IMR-90 (cell line): ENCODE measurements at regions not wholly inside any gene's neighbourhood (a gene's known extent, or its start where the extent isn't known, plus 50 kb on each side); places are given as distances from the start of the nearest gene placed in this dataset.
A peak's percentile ranks its signal among the peaks of the same experiment; 100 is the strongest.

Source experiments
- ATAC-seq: fragments of 200-7000 bp; cut with Tn5 transposase; 2 replicates; pipeline ENCODE4 v1.9.1; 2020; ENCODE audit warnings: low read depth, mild to moderate bottlenecking, moderate library complexity
- BruUV-seq: library from RNA; stranded (reverse); fragments of 400-500 nt; replicated peaks from 2 replicates; lab custom pipeline; 2021; lab: Mats Ljungman, UMichigan
- CTCF ChIA-PET: fragments of 300-600 bp; formaldehyde crosslinking; extraction: SDS; loops from one replicate; lab custom pipeline; 2021; ENCODE audit warnings: antibody characterized with exemption; lab: Yijun Ruan, JAX
- POLR2A ChIA-PET: fragments of 300-600 bp; sonication (Branson Sonifier 250); formaldehyde crosslinking; loops from one replicate; lab custom pipeline; 2022; ENCODE audit warnings: antibody characterized with exemption; ENCODE audit not compliant: unreplicated experiment; lab: Charles Lee
- DNase-seq: peaks from one replicate; pipeline ENCODE4 v3.0.0; 2013
- H2AFZ ChIP-seq: replicated peaks from 2 replicates; pipeline ENCODE3; 2013; ENCODE audit warnings: low read length, mild to moderate bottlenecking; ENCODE audit not compliant: poor library complexity
- H2AK5ac ChIP-seq: 2 replicates; pipeline ENCODE4 v1.6.1; 2013; ENCODE audit warnings: low read depth, low read length, inconsistent platforms
- H2AK9ac ChIP-seq: replicated peaks from 2 replicates; pipeline ENCODE3; 2013; ENCODE audit warnings: mild to moderate bottlenecking, low read depth, low read length, moderate library complexity; ENCODE audit not compliant: poor library complexity
- H2BK120ac ChIP-seq: 2 replicates; pipeline ENCODE4 v1.6.1; 2013; ENCODE audit warnings: low read depth, low read length, inconsistent platforms
- H2BK15ac ChIP-seq: 3 replicates; pipeline ENCODE4 v1.6.1; 2013; ENCODE audit warnings: low read depth, low read length, inconsistent platforms
- H2BK20ac ChIP-seq: 2 replicates; pipeline ENCODE4 v1.6.1; 2013; ENCODE audit warnings: low read depth, mild to moderate bottlenecking, inconsistent platforms, low read length, moderate library complexity
- H2BK5ac ChIP-seq: 2 replicates; pipeline ENCODE4 v1.6.1; 2013; ENCODE audit warnings: mild to moderate bottlenecking, low read depth, low read length, inconsistent platforms; ENCODE audit not compliant: poor library complexity, severe bottlenecking
- H3K14ac ChIP-seq: replicated peaks from 2 replicates; pipeline ENCODE4 v1.6.1; 2013; ENCODE audit warnings: low read depth, low read length, inconsistent platforms
- H3K18ac ChIP-seq: 2 replicates; pipeline ENCODE4 v1.6.1; 2013; ENCODE audit warnings: low read depth, low read length, control low read depth
- H3K23ac ChIP-seq: 2 replicates; pipeline ENCODE4 v1.6.1; 2013; ENCODE audit warnings: low read depth, low read length, inconsistent platforms
- H3K27ac ChIP-seq: 2 replicates; pipeline ENCODE4 v1.5.1; 2013; ENCODE audit warnings: mild to moderate bottlenecking, control low read depth, low read length; ENCODE audit not compliant: insufficient read depth
- H3K27me3 ChIP-seq: 2 replicates; pipeline ENCODE4 v1.6.1; 2013; ENCODE audit warnings: low read length; ENCODE audit not compliant: control insufficient read depth, insufficient read depth
- H3K36me3 ChIP-seq: 2 replicates; pipeline ENCODE4 v1.6.1; 2013; ENCODE audit warnings: low read length, mixed read lengths; ENCODE audit not compliant: control insufficient read depth, insufficient read depth
- H3K4ac ChIP-seq: 2 replicates; pipeline ENCODE4 v1.6.1; 2013; ENCODE audit warnings: low read depth, low read length, inconsistent platforms
- H3K4me1 ChIP-seq: 2 replicates; pipeline ENCODE4 v1.6.1; 2013; ENCODE audit warnings: low read length, mixed read lengths; ENCODE audit not compliant: control insufficient read depth, insufficient read depth
- H3K4me2 ChIP-seq: 2 replicates; pipeline ENCODE4 v1.6.1; 2013; ENCODE audit warnings: low read depth, mild to moderate bottlenecking, control low read depth, low read length, moderate library complexity
- H3K4me3 ChIP-seq: 2 replicates; pipeline ENCODE4 v1.5.1; 2013; ENCODE audit warnings: low read depth, mild to moderate bottlenecking, control low read depth, low read length, moderate library complexity; ENCODE audit not compliant: insufficient read depth
- H3K56ac ChIP-seq: 2 replicates; pipeline ENCODE4 v1.6.1; 2013; ENCODE audit warnings: low read length, inconsistent platforms; ENCODE audit not compliant: insufficient read depth; ENCODE audit errors: extremely low read depth
- H3K79me1 ChIP-seq, 2 experiments: 2 replicates each; pipeline ENCODE4 v1.6.1; 2013; ENCODE audit warnings: low read length in 2 of 2, inconsistent platforms in 1 of 2, low read depth in 1 of 2
- H3K9ac ChIP-seq: 2 replicates; pipeline ENCODE4 v1.6.1; 2013; ENCODE audit warnings: low read depth, low read length, control low read depth
- H3K9me1 ChIP-seq: 2 replicates; pipeline ENCODE4 v1.6.1; 2013; ENCODE audit warnings: low read length, inconsistent platforms; ENCODE audit not compliant: insufficient read depth
- H3K9me3 ChIP-seq: 2 replicates; pipeline ENCODE4 v1.6.1; 2013; ENCODE audit warnings: low read length; ENCODE audit not compliant: control insufficient read depth, insufficient read depth
- H4K20me1 ChIP-seq: 2 replicates; pipeline ENCODE4 v1.6.1; 2013; ENCODE audit warnings: low read length, inconsistent platforms; ENCODE audit not compliant: insufficient read depth
- H4K5ac ChIP-seq: 2 replicates; pipeline ENCODE4 v1.6.1; 2013; ENCODE audit warnings: mild to moderate bottlenecking, low read depth, low read length, control low read depth
- H4K8ac ChIP-seq, 2 experiments: 2 replicates each; pipeline ENCODE4 v1.6.1; 2013; ENCODE audit warnings: low read depth in 2 of 2, low read length in 2 of 2, control low read depth in 1 of 2, inconsistent platforms in 1 of 2
- H4K91ac ChIP-seq: 2 replicates; pipeline ENCODE4 v1.6.1; 2013; ENCODE audit warnings: low read depth, low read length, inconsistent platforms; ENCODE audit not compliant: insufficient read depth
- BHLHE40 ChIP-seq: fragments of 150-350 bp; IDR thresholded peaks from 2 replicates; pipeline ENCODE4 v1.6.1; 2016; ENCODE audit warnings: mild to moderate bottlenecking, low read depth, low read length
- CEBPB ChIP-seq: IDR thresholded peaks from 2 replicates; pipeline ENCODE4 v1.6.1; 2012; ENCODE audit warnings: low read depth, low read length, improper control_type of control experiment
- CHD1 ChIP-seq: IDR thresholded peaks from 2 replicates; pipeline ENCODE4 v1.6.1; 2012; ENCODE audit warnings: low read depth, low read length, improper control_type of control experiment
- CTCF ChIP-seq: conservative IDR thresholded peaks from 2 replicates; pipeline ENCODE4 v1.5.1; 2012; ENCODE audit warnings: mild to moderate bottlenecking, low read depth, low read length, improper control_type of control experiment
- FOS ChIP-seq: fragments of 150-350 bp; IDR thresholded peaks from 2 replicates; pipeline ENCODE4 v1.6.1; 2016; ENCODE audit warnings: low read depth, low read length
- MAZ ChIP-seq: IDR thresholded peaks from 2 replicates; pipeline ENCODE4 v1.6.1; 2012; ENCODE audit warnings: low read depth, mild to moderate bottlenecking, low read length, improper control_type of control experiment, moderate library complexity, borderline replicate concordance
- MXI1 ChIP-seq: IDR thresholded peaks from 2 replicates; pipeline ENCODE4 v1.6.1; 2012; ENCODE audit warnings: low read depth, mild to moderate bottlenecking, low read length, moderate library complexity, borderline replicate concordance
- NFE2L2 ChIP-seq: fragments of 150-350 bp; IDR thresholded peaks from 2 replicates; pipeline ENCODE4 v1.6.1; 2016; ENCODE audit warnings: low read depth, mild to moderate bottlenecking, low read length
- RAD21 ChIP-seq: IDR thresholded peaks from 2 replicates; pipeline ENCODE4 v1.6.1; 2012; ENCODE audit warnings: low read length, improper control_type of control experiment
- RCOR1 ChIP-seq: IDR thresholded peaks from 2 replicates; pipeline ENCODE4 v1.6.1; 2012; ENCODE audit warnings: mild to moderate bottlenecking, low read length, improper control_type of control experiment; ENCODE audit not compliant: insufficient replicate concordance
- RFX5 ChIP-seq: IDR thresholded peaks from 2 replicates; pipeline ENCODE4 v1.8.0; 2012; ENCODE audit warnings: low read depth, mild to moderate bottlenecking, low read length, moderate library complexity
- USF2 ChIP-seq: fragments of 150-350 bp; IDR thresholded peaks from 2 replicates; pipeline ENCODE4 v1.6.1; 2017; ENCODE audit warnings: mild to moderate bottlenecking, antibody characterized with exemption, low read length, low read depth
- WGBS, 2 experiments: methylation state at CpG; one replicate each; pipeline versions ENCODE4 v1.1.5 to v1.1.7; 2013; ENCODE audit warnings: missing lambda C conversion rate in 2 of 2; ENCODE audit not compliant: insufficient read length in 1 of 2; ENCODE audit errors: extremely low coverage in 2 of 2; 5-methylcytosine and 5-hydroxymethylcytosine counted together
- dilution Hi-C: fragments of 300-500 bp; cut with HindIII; formaldehyde crosslinking; loops from one replicate; pipeline ENCODE4 v1.14.3; 2018; ENCODE audit warnings: low sequenced_read_pairs; ENCODE audit not compliant: unreplicated experiment
- in situ Hi-C: fragments of 300-500 bp; cut with MboI; formaldehyde crosslinking; loops from 3 replicates; pipeline ENCODE4 v1.14.3; 2019; ENCODE audit warnings: low sequenced_read_pairs, inconsistent platforms, mixed read lengths
- intact Hi-C: fragments of 100-400 bp; cut with micrococcal nuclease; formaldehyde crosslinking; loops from 2 replicates; pipeline ENCODE4 v1.10.0; 2022

- ChIA-PET CTCF (no interaction called here), POLR2A (no interaction called here)
- H3K9me1 ChIP-seq, result peaks cover 2% of the 10 kb centered on the region; the same call in 1 of the 2 replicates
- no peak overlapping the region for H4K5ac ChIP-seq
- H4K20me1 ChIP-seq, result no peaks in the 10 kb centered on the region
- dilution Hi-C loops, result no loop called here
- in situ Hi-C loops, result no loop called here
- no peaks in the 10 kb centered on the region for H3K4me1 ChIP-seq
- H2BK5ac ChIP-seq, result no peak overlapping the region
- H3K9ac ChIP-seq, result no peak overlapping the region
- H3K27me3 ChIP-seq, result no peaks in the 10 kb centered on the region
- H3K27ac ChIP-seq, result no peak overlapping the region
- no peak overlapping the region for H3K4me2 ChIP-seq
- no peak overlapping the region for H3K4ac ChIP-seq
- TF ChIP-seq NFE2L2, result no peak
- TF ChIP-seq CTCF, result no peak
- no peak for TF ChIP-seq CHD1
- TF ChIP-seq BHLHE40, result no peak
- TF ChIP-seq MAZ, result no peak
- TF ChIP-seq USF2, result no peak
- no peak for TF ChIP-seq CEBPB
- no peak for TF ChIP-seq RFX5
- TF ChIP-seq FOS, result no peak
- no peak for TF ChIP-seq MXI1
- TF ChIP-seq RCOR1, result no peak
- no peak for TF ChIP-seq RAD21
- no TSS peak for BruUV-seq
- H2AFZ ChIP-seq, result no peak overlapping the region
- no peak overlapping the region for H3K18ac ChIP-seq
- DNase-seq, result peak; percentile 7
- no peak overlapping the region for H4K91ac ChIP-seq
- H2BK120ac ChIP-seq, result no peak overlapping the region
- no peak for ATAC-seq
- no peak overlapping the region for H3K56ac ChIP-seq
- no CpG with 5 or more reads among the region's 1 CpG for WGBS, 2 experiments
- intact Hi-C loops, result no loop called here
- no peak overlapping the region for H4K8ac ChIP-seq
- no peaks in the 10 kb centered on the region for H3K79me1 ChIP-seq
- no peak overlapping the region for H3K14ac ChIP-seq
- H2BK15ac ChIP-seq, result no peak overlapping the region; the same call in 2 of the 3 replicates
- no peak overlapping the region for H3K4me3 ChIP-seq
- no peaks in the 10 kb centered on the region for H3K9me3 ChIP-seq
- peak overlapping the region; percentile 74; the same call in 1 of the 2 replicates for H2BK20ac ChIP-seq
- H3K36me3 ChIP-seq, result no peaks in the 10 kb centered on the region
- H2AK5ac ChIP-seq, result no peak overlapping the region
- H3K23ac ChIP-seq, result no peak overlapping the region
- no peak overlapping the region for H2AK9ac ChIP-seq
These were observed 437.7 kb upstream of the FAR2 start for GRCh38 chr12:28711421-28711820.
